ENCODE measurements at regions not wholly inside any gene's neighbourhood (a gene's known extent, or its start where the extent isn't known, plus 50 kb on each side); places are given as distances from the start of the nearest gene placed in this dataset.

- TF ChIP-seq, protein P1, sequence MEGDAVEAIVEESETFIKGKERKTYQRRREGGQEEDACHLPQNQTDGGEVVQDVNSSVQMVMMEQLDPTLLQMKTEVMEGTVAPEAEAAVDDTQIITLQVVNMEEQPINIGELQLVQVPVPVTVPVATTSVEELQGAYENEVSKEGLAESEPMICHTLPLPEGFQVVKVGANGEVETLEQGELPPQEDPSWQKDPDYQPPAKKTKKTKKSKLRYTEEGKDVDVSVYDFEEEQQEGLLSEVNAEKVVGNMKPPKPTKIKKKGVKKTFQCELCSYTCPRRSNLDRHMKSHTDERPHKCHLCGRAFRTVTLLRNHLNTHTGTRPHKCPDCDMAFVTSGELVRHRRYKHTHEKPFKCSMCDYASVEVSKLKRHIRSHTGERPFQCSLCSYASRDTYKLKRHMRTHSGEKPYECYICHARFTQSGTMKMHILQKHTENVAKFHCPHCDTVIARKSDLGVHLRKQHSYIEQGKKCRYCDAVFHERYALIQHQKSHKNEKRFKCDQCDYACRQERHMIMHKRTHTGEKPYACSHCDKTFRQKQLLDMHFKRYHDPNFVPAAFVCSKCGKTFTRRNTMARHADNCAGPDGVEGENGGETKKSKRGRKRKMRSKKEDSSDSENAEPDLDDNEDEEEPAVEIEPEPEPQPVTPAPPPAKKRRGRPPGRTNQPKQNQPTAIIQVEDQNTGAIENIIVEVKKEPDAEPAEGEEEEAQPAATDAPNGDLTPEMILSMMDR (IDR thresholded peaks at IDR 0.05), result no peak
- TF ChIP-seq POLR2A (IDR thresholded peaks at IDR 0.05), result no peak
- no peak for TF ChIP-seq EP300 (IDR thresholded peaks at IDR 0.05)
- no peak for TF ChIP-seq POLR2AphosphoS5 (IDR thresholded peaks at IDR 0.05)
Observed at GRCh38 chr12:25781232-25781631, 177.2 kb upstream of the RASSF8 start.

Data from gastroesophageal sphincter (tissue), 3 donors.